OCI-LY7 (cell line): ENCODE measurements at regions not wholly inside any gene's neighbourhood (a gene's known extent, or its start where the extent isn't known, plus 50 kb on each side); places are given as distances from the start of the nearest gene placed in this dataset.

Source experiments
- BruUV-seq: library from RNA; stranded (reverse); fragments of 400-500 nt; replicated peaks from 2 replicates; lab custom pipeline; 2021; lab: Mats Ljungman, UMichigan
- CTCF ChIA-PET: fragments of 300-600 bp; sonication (Branson Sonifier 250); formaldehyde crosslinking; loops from one replicate; lab custom pipeline; 2022; ENCODE audit warnings: antibody characterized with exemption; ENCODE audit not compliant: unreplicated experiment; lab: Charles Lee
- POLR2A ChIA-PET: fragments of 300-600 bp; sonication (Branson Sonifier 250); formaldehyde crosslinking; loops from one replicate; lab custom pipeline; 2022; ENCODE audit warnings: antibody characterized with exemption; lab: Charles Lee
- DNase-seq: peaks from one replicate; pipeline ENCODE4 v3.0.0-alpha.2; 2015; ENCODE audit warnings: low spot score
- H2AFZ ChIP-seq: fragments of 200-600 bp; sonication (generic), shearing (Covaris generic); 2 replicates; pipeline ENCODE4 v1.6.1; 2014; ENCODE audit warnings: mild to moderate bottlenecking, antibody characterized with exemption, low read length, moderate library complexity
- H3K27ac ChIP-seq: fragments of 200-600 bp; sonication (generic); 2 replicates; pipeline ENCODE4 v1.5.1; 2014; ENCODE audit warnings: mixed run types, low read depth, mild to moderate bottlenecking, moderate library complexity, low read length, inconsistent platforms; ENCODE audit not compliant: poor library complexity, severe bottlenecking
- H3K36me3 ChIP-seq: fragments of 200-600 bp; sonication (generic); 2 replicates; pipeline ENCODE4 v1.6.1; 2014; ENCODE audit warnings: mild to moderate bottlenecking, antibody characterized with exemption, low read length, moderate library complexity, mixed read lengths; ENCODE audit not compliant: insufficient read depth
- H3K4me1 ChIP-seq: fragments of 200-600 bp; sonication (generic); 2 replicates; pipeline ENCODE4 v1.5.1; 2014; ENCODE audit warnings: mild to moderate bottlenecking, low read length; ENCODE audit not compliant: insufficient read depth, poor library complexity, severe bottlenecking
- H3K4me2 ChIP-seq: fragments of 200-600 bp; sonication (generic); 2 replicates; pipeline ENCODE4 v1.6.1; 2014; ENCODE audit warnings: mild to moderate bottlenecking, low read length
- H3K4me3 ChIP-seq: fragments of 200-600 bp; sonication (generic); 2 replicates; pipeline ENCODE4 v1.5.1; 2014; ENCODE audit warnings: mild to moderate bottlenecking, low read depth, low read length; ENCODE audit not compliant: poor library complexity, severe bottlenecking
- H3K79me2 ChIP-seq: fragments of 200-600 bp; sonication (generic); 2 replicates; pipeline ENCODE4 v1.6.1; 2016; ENCODE audit warnings: low read depth, mild to moderate bottlenecking, low read length, moderate library complexity, mixed read lengths; ENCODE audit not compliant: insufficient read depth
- H3K9me2 ChIP-seq: fragments of 200-600 bp; sonication (generic); 2 replicates; pipeline ENCODE4 v1.6.1; 2016; ENCODE audit warnings: mild to moderate bottlenecking, low read length, mixed read lengths; ENCODE audit not compliant: insufficient read depth
- H3K9me3 ChIP-seq: fragments of 200-600 bp; sonication (generic); 2 replicates; pipeline ENCODE4 v1.6.1; 2014; ENCODE audit warnings: mild to moderate bottlenecking, mixed run types, low read length, mixed read lengths
- H4K20me1 ChIP-seq: fragments of 200-600 bp; sonication (generic); 2 replicates; pipeline ENCODE4 v1.6.1; 2014; ENCODE audit warnings: mild to moderate bottlenecking, antibody characterized with exemption, low read length, moderate library complexity, mixed read lengths; ENCODE audit not compliant: insufficient read depth
- EZH2phosphoT487 ChIP-seq: fragments of 200-600 bp; sonication (generic); IDR thresholded peaks from 2 replicates; pipeline ENCODE4 v1.6.1; 2018; ENCODE audit warnings: low read depth, borderline replicate concordance, mild to moderate bottlenecking, mixed run types, antibody characterized with exemption, low read length, moderate library complexity, mixed read lengths
- intact Hi-C: fragments of 100-400 bp; cut with micrococcal nuclease; formaldehyde crosslinking; loops from one replicate; pipeline ENCODE4 v1.10.0; 2022; ENCODE audit not compliant: unreplicated experiment
- TF ChIP-seq, protein P1 (sequence below): fragments of 200-600 bp; sonication (generic); conservative IDR thresholded peaks from 2 replicates; pipeline ENCODE4 v1.5.1; 2014; ENCODE audit warnings: mild to moderate bottlenecking, antibody characterized with exemption, low read length, moderate library complexity, mixed read lengths

DNA sequence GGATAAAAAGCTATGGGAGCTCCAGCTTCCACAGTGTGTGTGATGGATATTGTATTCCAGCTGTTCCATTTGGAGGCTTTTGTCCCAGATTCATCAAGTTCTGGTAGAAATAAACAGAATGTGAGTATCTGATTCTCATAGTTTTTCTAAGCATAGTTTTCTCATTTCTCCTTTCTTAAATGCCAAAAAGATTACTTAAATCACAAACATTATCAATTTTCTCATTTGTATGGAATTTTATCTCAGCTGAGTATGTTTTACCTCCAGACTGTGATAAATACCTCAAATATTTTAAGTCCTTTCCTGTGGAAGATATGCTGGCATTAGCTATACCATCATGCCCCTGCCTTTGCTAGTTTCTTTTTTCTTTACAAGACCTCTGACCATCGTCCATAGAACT, 767.3 kb downstream of the TFAP2A start:
- H4K20me1 ChIP-seq, result no peaks in the 10 kb centered on the region
- no peaks in the 10 kb centered on the region for H3K36me3 ChIP-seq
- no peaks in the 10 kb centered on the region for H3K79me2 ChIP-seq
- no peaks in the 10 kb centered on the region for H3K9me3 ChIP-seq
- POLR2A ChIA-PET, result no interaction called here
- TF ChIP-seq, protein P1, sequence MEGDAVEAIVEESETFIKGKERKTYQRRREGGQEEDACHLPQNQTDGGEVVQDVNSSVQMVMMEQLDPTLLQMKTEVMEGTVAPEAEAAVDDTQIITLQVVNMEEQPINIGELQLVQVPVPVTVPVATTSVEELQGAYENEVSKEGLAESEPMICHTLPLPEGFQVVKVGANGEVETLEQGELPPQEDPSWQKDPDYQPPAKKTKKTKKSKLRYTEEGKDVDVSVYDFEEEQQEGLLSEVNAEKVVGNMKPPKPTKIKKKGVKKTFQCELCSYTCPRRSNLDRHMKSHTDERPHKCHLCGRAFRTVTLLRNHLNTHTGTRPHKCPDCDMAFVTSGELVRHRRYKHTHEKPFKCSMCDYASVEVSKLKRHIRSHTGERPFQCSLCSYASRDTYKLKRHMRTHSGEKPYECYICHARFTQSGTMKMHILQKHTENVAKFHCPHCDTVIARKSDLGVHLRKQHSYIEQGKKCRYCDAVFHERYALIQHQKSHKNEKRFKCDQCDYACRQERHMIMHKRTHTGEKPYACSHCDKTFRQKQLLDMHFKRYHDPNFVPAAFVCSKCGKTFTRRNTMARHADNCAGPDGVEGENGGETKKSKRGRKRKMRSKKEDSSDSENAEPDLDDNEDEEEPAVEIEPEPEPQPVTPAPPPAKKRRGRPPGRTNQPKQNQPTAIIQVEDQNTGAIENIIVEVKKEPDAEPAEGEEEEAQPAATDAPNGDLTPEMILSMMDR, result no peak
- TF ChIP-seq EZH2phosphoT487, result no peak
- CTCF ChIA-PET, result no interaction called here
- no peak overlapping the region for H3K4me3 ChIP-seq
- BruUV-seq, result no TSS peak
- intact Hi-C loops, result no loop called here
- no peaks in the 10 kb centered on the region for H3K9me2 ChIP-seq
- H3K4me2 ChIP-seq, result no peak overlapping the region
- H2AFZ ChIP-seq, result no peak overlapping the region
- no peak overlapping the region for H3K27ac ChIP-seq
- no peak for DNase-seq
- H3K4me1 ChIP-seq, result no peaks in the 10 kb centered on the region

DNA sequence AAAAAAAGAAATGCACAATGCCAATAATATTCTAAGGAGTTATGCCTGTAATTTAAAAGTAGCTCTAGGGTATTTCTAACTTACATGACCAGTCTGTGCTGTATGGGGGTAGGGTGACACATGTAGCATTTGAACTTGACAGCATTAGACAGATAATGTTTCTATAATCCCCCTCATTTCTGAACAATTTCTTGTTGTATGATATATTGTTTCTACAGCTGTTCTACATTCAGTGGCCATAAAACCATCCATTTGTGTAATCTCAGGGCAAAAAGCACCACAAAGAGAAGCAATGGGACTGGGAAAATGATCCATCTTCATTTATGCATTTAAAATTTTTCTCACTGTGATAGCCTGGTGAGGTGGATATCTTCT, 767.8 kb downstream of the TFAP2A start:
- no peak for TF ChIP-seq EZH2phosphoT487
- TF ChIP-seq, protein P1, result no peak
- CTCF ChIA-PET, result no interaction called here
- no peaks in the 10 kb centered on the region for H3K79me2 ChIP-seq

DNA sequence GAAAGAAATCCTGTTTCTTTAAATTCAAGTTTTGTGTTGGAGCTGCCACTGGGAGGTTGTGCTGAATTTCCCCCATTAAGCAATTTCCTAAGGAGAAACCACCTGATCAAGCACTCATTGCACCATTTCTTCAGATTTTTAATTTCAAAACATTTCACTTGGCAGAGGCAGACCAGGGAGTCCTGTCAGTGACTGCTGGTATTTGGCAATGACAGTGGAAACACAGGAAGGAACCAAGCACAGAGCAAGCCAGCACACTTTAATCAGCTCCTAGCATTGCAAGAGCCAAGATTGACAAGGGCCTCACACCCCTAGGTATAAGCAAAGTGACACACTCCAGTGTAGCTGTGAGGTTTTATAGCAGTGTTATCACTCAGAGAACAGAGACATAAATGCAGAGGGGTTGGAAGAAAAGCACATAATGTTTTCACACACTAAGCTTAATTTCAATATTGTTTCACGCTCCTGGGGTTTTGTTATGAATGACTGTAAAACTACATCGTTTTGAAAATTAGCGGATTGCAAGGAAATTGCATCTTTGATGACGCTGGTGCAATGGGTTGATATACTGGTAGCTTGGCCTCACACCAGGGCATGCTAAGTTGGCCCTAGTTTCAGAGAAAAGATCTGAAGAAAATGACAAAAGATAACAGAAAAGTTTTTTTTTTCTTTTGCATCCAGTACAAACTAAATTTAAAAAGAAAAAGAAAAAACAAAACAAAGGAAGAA, 768.4 kb downstream of the TFAP2A start:
- Histone ChIP-seq H3K36me3 (no peaks in the 10 kb centered on the region), H3K9me2 (no peaks in the 10 kb centered on the region), H3K27ac (no peak overlapping the region), H3K9me3 (no peaks in the 10 kb centered on the region), H3K4me1 (no peaks in the 10 kb centered on the region), H3K4me3 (no peak overlapping the region), H2AFZ (no peak overlapping the region), H3K4me2 (no peak overlapping the region), H3K79me2 (no peaks in the 10 kb centered on the region), H4K20me1 (no peaks in the 10 kb centered on the region)
- ChIA-PET CTCF (no interaction called here), POLR2A (no interaction called here)
- intact Hi-C loops, result no loop called here
- BruUV-seq, result no TSS peak
- TF ChIP-seq EZH2phosphoT487, result no peak
- TF ChIP-seq, protein P1, result no peak
- no peak for DNase-seq

More for the DNA sequence above, 767.8 kb downstream of the TFAP2A start:
- Histone ChIP-seq H3K9me2 (no peaks in the 10 kb centered on the region), H4K20me1 (no peaks in the 10 kb centered on the region), H3K9me3 (no peaks in the 10 kb centered on the region), H2AFZ (no peak overlapping the region), H3K4me3 (no peak overlapping the region), H3K4me2 (no peak overlapping the region), H3K27ac (no peak overlapping the region), H3K4me1 (no peaks in the 10 kb centered on the region), H3K36me3 (no peaks in the 10 kb centered on the region)
- no peak for DNase-seq
- POLR2A ChIA-PET, result no interaction called here
- no TSS peak for BruUV-seq
- intact Hi-C loops, result no loop called here
